IPS-NIHi7 (cell line): ENCODE measurements at regions not wholly inside any gene's neighbourhood (a gene's known extent, or its start where the extent isn't known, plus 50 kb on each side); places are given as distances from the start of the nearest gene placed in this dataset.
"Not testable (repeated sequence)": the region's sequence is repeated elsewhere in the genome, so short reads cannot be mapped to it uniquely, and the experiment has no call there.

Source experiments
- DNase-seq: peaks from one replicate; pipeline ENCODE4 v3.0.0; 2012; ENCODE audit warnings: mixed read lengths; ENCODE audit errors: extremely low spot score

DNA sequence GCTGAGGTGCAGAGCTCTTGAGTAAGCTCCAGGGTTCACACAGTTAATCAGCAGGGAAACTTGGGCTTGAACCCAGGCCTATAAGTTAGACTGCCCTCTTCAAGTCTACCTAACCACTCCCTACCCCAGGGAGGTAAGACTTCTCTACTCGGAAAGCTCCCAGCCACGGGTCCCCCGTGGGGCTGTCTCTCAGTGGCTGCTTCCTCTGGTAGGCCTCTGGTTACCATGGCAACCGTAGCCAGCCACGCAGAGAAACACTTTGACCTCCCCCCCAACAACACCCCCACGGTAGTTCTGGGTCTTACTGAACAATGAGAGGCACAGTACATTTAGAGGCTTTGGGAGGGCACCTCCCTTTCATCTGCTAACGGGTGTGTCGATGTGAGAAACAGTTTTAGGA lies 245.2 kb downstream of the AACS start:
- DNase-seq, result no peak

DNA sequence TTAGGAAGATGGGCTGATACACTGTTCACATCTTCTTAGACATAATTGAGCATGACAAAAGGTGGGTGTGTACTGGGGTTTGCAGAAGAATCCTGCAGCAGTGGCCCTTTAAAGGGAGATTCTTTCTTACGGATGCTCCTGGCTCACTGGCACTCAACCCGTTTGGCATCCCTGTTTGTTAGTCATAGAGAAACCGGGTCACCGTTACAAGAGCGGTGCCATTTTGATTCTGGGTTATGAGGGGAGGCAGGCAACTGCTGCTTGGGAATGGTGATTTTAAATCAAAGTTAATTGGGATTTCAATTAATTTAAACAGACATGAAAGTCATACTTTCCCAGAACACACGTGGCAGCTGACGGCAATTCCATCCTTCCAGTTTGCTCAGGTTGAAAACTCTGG lies 245.8 kb downstream of the AACS start:
- DNase-seq, result no peak

- no peak for DNase-seq
These were observed 247.2 kb downstream of the AACS start for GRCh38 chr12:125312471-125312870.

DNA sequence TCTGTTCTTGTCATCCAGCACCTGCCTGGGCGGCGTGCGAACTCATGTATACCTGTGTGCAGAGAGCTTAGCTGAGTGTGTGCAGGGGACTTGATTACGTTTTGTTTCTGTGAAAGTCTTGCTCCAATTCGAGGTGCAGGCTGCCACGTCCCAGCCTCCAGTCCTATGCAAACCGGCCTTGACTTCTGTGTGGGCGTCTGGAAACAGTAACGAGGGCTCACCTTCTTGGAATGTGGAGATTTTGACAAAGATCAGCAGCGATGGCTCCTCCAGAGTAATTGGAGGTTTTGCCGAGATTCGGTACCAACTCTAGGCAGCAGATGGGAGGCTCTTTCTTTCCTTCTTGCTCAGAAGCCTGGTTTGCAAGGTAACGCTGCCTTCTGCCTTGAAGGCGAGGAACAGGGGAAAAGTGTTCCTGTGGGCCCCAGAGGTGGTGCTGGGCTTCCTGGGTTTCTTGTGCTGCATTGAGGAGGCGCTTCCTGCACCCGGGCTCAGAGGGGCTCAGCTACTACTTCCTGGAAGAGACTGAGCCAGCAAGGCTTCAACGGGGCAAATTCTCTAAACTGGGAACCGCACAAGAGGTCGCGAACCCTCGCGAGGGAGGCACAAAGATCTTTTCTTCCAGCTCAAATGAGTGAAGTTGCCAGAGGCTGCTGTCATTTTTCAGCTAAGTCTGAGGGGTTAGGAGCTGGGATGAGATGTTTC lies 249.0 kb downstream of the AACS start:
- DNase-seq, result peak; percentile 51

GRCh38 chr12:125315771-125316170 lies 250.5 kb downstream of the AACS start:
- no peak for DNase-seq

DNA sequence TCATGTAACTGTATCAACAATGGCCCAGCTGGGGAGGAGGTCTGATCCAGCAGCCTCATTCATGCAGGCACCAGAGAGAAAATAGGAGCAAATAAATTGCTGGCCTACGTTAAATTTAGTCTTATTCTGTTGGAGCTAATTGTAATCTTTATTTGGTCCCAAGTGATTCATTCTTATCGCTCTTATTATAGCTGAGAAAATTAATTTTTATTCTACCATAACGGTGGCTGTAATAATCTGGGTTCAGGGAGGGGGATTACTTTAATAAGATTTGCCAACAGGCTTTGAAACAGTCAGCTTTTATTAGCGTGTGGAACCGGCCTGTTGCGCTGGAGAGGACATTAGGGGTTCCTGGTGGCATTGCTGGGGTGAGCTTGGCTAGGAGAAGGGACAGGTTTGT lies 254.9 kb downstream of the AACS start:
- no peak for DNase-seq

GRCh38 chr12:125324861-125325490 lies 259.7 kb downstream of the AACS start:
- DNase-seq, result no peak

- peak; percentile 71 for DNase-seq
These were observed 264.2 kb downstream of the AACS start for GRCh38 chr12:125329239-125330102.

DNA sequence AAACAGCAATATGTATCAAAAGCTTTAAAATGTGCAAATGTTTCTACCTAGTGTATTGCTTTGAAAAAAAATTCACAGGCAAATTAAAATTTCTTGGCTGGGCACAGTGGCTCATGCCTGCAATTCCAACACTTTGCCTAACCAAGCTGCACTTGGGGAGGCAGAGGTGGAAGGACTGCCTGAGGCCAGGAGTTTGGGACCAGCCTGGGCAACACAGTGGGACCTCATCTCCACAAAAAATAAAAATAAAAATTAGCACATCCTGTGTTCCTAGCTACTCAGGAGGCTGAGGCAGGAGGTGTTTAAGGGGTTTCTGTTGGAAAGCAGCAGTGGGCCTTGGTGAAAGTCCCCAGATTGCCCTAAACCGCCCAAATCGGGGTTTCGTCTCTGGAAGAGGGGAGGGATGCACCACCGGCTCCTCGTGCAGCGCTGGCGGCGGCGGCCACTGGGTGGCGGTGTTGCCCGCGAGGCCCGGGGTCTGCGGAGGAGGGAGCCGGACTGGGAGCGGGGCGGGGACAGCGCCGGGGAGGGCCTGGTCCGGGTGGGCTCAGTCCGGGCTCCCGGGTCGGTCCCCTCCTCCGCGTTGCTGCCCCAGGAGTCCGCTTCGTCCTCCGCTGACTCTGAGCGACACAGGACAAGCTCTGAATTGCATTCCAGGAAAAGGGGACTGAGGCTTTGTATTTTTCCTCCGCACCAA lies 265.6 kb downstream of the AACS start:
- peak; percentile 96 for DNase-seq

DNA sequence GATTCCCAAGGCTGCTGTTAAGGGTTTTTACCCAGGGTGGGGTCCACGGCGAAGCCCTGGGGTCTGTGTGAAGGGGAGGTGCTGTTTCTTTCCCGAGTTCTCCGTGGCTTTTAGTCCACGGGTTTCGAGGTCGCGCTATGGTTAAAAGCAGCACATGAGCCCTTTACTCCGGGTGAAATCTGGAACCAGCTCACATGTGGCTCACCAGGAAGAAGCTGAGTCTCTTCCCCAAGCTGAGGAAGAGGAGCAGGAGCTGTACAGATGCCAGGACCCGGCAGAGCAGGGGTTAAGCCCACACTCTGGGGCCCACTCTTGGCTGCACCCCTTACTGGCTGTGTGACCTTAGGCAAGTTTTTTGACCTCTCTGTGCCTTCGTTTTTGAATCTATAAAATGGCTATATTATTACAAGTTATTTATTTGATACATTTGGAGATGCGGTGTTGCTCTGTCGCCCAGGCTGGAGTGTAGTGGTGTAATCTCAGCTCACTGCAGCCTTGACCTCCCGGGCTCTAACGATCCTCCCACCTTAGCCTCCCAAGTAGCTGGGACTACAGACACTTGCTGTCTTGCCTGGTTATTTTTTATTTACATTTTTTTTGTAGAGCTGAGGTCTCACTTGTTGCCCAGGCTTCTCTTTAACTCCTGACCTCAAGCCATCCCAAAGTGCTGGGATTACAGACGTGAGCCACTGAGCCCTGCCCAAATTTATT lies 266.3 kb downstream of the AACS start:
- peak; percentile 27 for DNase-seq

- no peak for DNase-seq
These were observed 267.7 kb downstream of the AACS start for GRCh38 chr12:125332900-125333299.

GRCh38 chr12:125336246-125336645 lies 271.0 kb downstream of the AACS start:
- DNase-seq, result no peak

- DNase-seq, result no peak
These were observed 275.6 kb downstream of the AACS start for GRCh38 chr12:125340791-125341190.

- DNase-seq, result no peak
These were observed 276.2 kb downstream of the AACS start for GRCh38 chr12:125341422-125341821.

GRCh38 chr12:125343649-125344048 lies 278.4 kb downstream of the AACS start:
- no peak for DNase-seq

DNA sequence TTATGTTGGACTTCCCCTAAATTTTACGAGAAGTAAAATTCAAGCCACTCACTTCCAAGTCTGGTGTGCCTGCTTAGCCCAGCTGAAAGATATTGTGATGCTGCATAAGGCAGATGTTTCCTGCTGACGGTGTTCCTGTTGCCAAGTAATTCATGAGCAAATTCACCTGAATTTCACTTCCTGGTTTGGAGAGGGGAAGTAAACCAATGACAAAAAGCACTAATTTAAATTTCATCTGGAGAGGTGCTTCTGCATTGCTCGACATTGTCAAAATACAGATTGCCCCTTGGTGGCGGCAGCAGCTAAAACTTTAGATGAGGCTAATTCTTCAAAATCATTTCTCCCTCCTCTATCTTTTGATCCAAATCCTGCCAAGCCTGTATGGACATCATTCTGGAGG lies 281.1 kb downstream of the AACS start:
- peak; percentile 48 for DNase-seq

DNA sequence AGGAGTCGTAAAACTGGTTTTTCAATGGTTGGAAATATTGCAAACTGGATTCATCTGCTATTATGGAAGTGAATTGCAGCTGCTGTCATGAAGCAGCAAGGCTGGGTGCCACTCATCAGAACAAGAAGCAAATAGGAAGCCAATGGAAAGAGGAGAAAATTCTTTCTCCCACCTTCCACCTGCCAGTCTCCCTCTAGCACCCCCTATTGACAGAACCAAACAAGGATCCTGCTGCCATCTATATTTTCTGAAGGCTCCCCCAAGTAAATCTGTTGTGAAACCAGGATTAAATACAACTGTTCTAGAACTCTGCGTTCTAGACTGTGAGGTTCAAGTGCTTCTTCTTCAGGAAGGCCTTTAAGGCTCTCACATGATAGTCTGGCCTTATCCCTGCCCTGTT lies 286.6 kb downstream of the AACS start:
- peak; percentile 21 for DNase-seq

GRCh38 chr12:125353002-125353401 lies 287.8 kb downstream of the AACS start:
- DNase-seq, result not testable (repeated sequence)

DNA sequence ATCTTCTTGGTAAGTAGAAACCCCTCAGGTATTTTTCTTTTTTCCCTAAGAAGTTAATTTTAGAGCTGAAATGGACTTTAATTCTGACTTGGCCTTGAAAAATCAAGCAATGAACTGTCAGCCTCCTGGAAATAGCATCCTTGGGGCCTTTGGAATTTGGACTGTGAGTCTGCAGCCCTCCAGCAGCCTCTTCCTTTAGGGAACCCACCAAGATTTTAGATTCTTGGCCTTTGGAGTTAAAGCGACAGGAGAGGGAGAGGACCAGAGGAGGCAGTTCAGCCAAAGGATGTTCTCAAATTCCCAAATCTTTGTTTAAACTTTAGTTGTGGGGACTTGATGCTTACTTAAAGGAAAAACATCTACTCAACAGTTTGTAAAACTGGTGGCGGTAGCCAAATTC lies 288.6 kb downstream of the AACS start:
- DNase-seq, result no peak

- DNase-seq, result no peak
These were observed 290.4 kb downstream of the AACS start for GRCh38 chr12:125355614-125356013.

- no peak for DNase-seq
These were observed 290.9 kb downstream of the AACS start for GRCh38 chr12:125356111-125356510.
